K562 (cell line): ENCODE measurements at regions not wholly inside any gene's neighbourhood (a gene's known extent, or its start where the extent isn't known, plus 50 kb on each side); places are given as distances from the start of the nearest gene placed in this dataset.
A peak's percentile ranks its signal among the peaks of the same experiment; 100 is the strongest.

Experiments
- BMI1 ChIP-seq: fragments of 150-350 bp; IDR thresholded peaks from 2 replicates; pipeline ENCODE4 v1.6.1; 2014; ENCODE audit warnings: low read length
- DPF2 ChIP-seq: fragments of 450-650 bp; IDR thresholded peaks from 2 replicates; pipeline ENCODE4 v1.6.1; 2016
- ESRRA ChIP-seq: fragments of 450-650 bp; IDR thresholded peaks from 2 replicates; pipeline ENCODE4 v1.6.1; 2014; ENCODE audit warnings: low read depth, mild to moderate bottlenecking, moderate library complexity, borderline replicate concordance
- GABPB2 ChIP-seq: fragments of 250-450 bp; sonication (Bioruptor Pico); conservative IDR thresholded peaks from 2 replicates; pipeline ENCODE4 v1.5.1; 2021; ENCODE audit warnings: mild to moderate bottlenecking
- HDAC3 ChIP-seq: fragments of 450-650 bp; IDR thresholded peaks from 2 replicates; pipeline ENCODE4 v1.6.1; 2018; ENCODE audit warnings: borderline replicate concordance, mild to moderate bottlenecking, moderate library complexity; ENCODE audit not compliant: partially characterized antibody
- HEY1 ChIP-seq: fragments of 250-450 bp; sonication (Bioruptor Pico); IDR thresholded peaks from 2 replicates; pipeline ENCODE4 v1.5.0; 2020; ENCODE audit warnings: mild to moderate bottlenecking, moderate library complexity, borderline replicate concordance
- HSF4 ChIP-seq: fragments of 250-450 bp; sonication (Bioruptor Pico); IDR thresholded peaks from 2 replicates; pipeline ENCODE4 v2.1.2; 2022; ENCODE audit warnings: mild to moderate bottlenecking, moderate library complexity, borderline replicate concordance
- MITF ChIP-seq: IDR thresholded peaks from 2 replicates; pipeline ENCODE4 v1.6.1; 2014; ENCODE audit warnings: antibody characterized with exemption
- NKRF ChIP-seq: fragments of 450-650 bp; IDR thresholded peaks from 2 replicates; pipeline ENCODE4 v1.6.1; 2016; ENCODE audit warnings: borderline replicate concordance
- SIX5 ChIP-seq, 2 experiments: IDR thresholded peaks; 2 replicates each; pipeline ENCODE4 v1.6.1; 2011; ENCODE audit warnings: low read length in 2 of 2, borderline replicate concordance in 1 of 2, low read depth in 1 of 2, mild to moderate bottlenecking in 1 of 2, moderate library complexity in 1 of 2; ENCODE audit not compliant: insufficient read depth in 1 of 2
- SLC30A9 ChIP-seq: fragments of 250-450 bp; sonication (Bioruptor Pico); IDR thresholded peaks from 2 replicates; pipeline ENCODE4 v1.8.0; 2022; ENCODE audit warnings: mild to moderate bottlenecking, moderate library complexity
- WHSC1 ChIP-seq: IDR thresholded peaks from one replicate; pipeline ENCODE4 v1.6.1; 2012; ENCODE audit warnings: low read length, control low read depth, inconsistent platforms
- YBX1 ChIP-seq: fragments of 450-650 bp; IDR thresholded peaks from 2 replicates; pipeline ENCODE4 v1.7.1; 2016; ENCODE audit warnings: mild to moderate bottlenecking
- ZKSCAN1 ChIP-seq: fragments of 150-350 bp; IDR thresholded peaks from 2 replicates; pipeline ENCODE4 v1.6.1; 2016; ENCODE audit warnings: low read depth, low read length
- ZNF23 ChIP-seq: fragments of 250-450 bp; sonication (Bioruptor Pico); IDR thresholded peaks from 2 replicates; pipeline ENCODE4 v1.4.0; 2020; ENCODE audit warnings: mild to moderate bottlenecking
- ZNF431 ChIP-seq: sonication (generic); formaldehyde crosslinking; IDR thresholded peaks from 2 replicates; pipeline ENCODE4 v1.8.0; 2022; ENCODE audit warnings: mild to moderate bottlenecking, missing genetic modification reagents
- TF ChIP-seq, protein P1 (sequence below), 3 experiments: fragments of 200-800 bp in 1 of 3; sonication (Bioruptor generic) in 1 of 3; sonication (generic) in 1 of 3; formaldehyde crosslinking in 1 of 3; IDR thresholded peaks; 2 replicates each; pipeline versions ENCODE4 v1.6.1 to v1.8.0; 2016 to 2022; ENCODE audit warnings: mild to moderate bottlenecking in 2 of 3, missing compliant biosample characterization in 2 of 3, missing genetic modification characterization in 2 of 3, missing genetic modification reagents in 1 of 3
- TF ChIP-seq, protein P2 (sequence below): fragments of 450-650 bp; IDR thresholded peaks from 2 replicates; pipeline ENCODE4 v1.6.1; 2016; ENCODE audit warnings: antibody characterized with exemption
- TF ChIP-seq, protein P3 (sequence below): fragments of 250-450 bp; sonication (Bioruptor Pico); IDR thresholded peaks from 2 replicates; pipeline ENCODE4 v1.9.0; 2021; ENCODE audit warnings: mild to moderate bottlenecking, inconsistent platforms

DNA sequence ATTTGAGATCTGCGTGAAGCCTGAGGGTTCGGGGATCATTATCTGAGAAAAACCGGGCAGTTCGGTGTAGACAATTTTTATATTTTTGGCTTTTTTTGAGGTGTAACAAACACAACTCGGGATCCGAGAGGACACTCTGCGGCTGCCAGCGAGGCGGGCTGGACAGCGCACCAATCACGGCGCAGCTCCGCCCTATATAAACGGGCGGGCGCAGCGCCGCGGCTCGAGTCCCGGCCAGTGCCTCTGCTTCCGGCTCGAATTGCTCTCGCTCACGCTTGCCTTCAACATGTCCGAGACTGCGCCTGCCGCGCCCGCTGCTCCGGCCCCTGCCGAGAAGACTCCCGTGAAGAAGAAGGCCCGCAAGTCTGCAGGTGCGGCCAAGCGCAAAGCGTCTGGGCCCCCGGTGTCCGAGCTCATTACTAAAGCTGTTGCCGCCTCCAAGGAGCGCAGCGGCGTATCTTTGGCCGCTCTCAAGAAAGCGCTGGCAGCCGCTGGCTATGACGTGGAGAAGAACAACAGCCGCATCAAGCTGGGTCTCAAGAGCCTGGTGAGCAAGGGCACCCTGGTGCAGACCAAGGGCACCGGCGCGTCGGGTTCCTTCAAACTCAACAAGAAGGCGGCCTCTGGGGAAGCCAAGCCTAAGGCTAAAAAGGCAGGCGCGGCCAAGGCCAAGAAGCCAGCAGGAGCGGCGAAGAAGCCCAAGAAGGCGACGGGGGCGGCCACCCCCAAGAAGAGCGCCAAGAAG is 69.0 kb downstream of the HFE start (continued):
- TF ChIP-seq, protein P1, sequence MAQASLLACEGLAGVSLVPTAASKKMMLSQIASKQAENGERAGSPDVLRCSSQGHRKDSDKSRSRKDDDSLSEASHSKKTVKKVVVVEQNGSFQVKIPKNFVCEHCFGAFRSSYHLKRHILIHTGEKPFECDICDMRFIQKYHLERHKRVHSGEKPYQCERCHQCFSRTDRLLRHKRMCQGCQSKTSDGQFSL (CRISPR knock-in tag; IDR thresholded peaks at IDR 0.05): peak; percentile 77
- TF ChIP-seq, protein P1 (tag; IDR thresholded peaks at IDR 0.05): no peak
- TF ChIP-seq ZNF431 (CRISPR knock-in tag) (peak; percentile 84), SLC30A9 (CRISPR knock-in tag) (no peak), ESRRA (no peak; the same call in 1 of the 2 replicates), NKRF (peak; percentile 70), HEY1 (CRISPR knock-in tag) (peak; percentile 53; the same call in 1 of the 2 replicates), WHSC1 (no peak), ZKSCAN1 (peak; percentile 94), MITF (no peak), DPF2 (no peak; the same call in 1 of the 2 replicates), GABPB2 (CRISPR knock-in tag) (no peak), SIX5 (IDR thresholded peaks at IDR 0.05; ENCODE audit: borderline replicate concordance in 1 of 2, insufficient read depth in 1 of 2, low read depth in 1 of 2, low read length in 2 of 2) (no peak), HDAC3 (no peak), BMI1 (peak; percentile 7; the same call in 1 of the 2 replicates), HSF4 (no peak), YBX1 (no peak), ZNF23 (CRISPR knock-in tag) (no peak)
- TF ChIP-seq, protein P2, sequence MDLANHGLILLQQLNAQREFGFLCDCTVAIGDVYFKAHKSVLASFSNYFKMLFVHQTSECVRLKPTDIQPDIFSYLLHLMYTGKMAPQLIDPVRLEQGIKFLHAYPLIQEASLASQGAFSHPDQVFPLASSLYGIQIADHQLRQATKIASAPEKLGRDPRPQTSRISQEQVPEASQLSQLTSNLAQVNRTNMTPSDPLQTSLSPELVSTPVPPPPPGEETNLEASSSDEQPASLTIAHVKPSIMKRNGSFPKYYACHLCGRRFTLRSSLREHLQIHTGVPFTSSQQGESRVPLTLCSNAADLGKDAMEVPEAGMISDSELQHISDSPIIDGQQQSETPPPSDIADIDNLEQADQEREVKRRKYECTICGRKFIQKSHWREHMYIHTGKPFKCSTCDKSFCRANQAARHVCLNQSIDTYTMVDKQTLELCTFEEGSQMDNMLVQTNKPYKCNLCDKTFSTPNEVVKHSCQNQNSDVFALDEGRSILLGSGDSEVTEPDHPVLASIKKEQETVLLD: 0 out of 2 replicates have a peak, but pooled peaks have one; percentile 32
- TF ChIP-seq, protein P3, sequence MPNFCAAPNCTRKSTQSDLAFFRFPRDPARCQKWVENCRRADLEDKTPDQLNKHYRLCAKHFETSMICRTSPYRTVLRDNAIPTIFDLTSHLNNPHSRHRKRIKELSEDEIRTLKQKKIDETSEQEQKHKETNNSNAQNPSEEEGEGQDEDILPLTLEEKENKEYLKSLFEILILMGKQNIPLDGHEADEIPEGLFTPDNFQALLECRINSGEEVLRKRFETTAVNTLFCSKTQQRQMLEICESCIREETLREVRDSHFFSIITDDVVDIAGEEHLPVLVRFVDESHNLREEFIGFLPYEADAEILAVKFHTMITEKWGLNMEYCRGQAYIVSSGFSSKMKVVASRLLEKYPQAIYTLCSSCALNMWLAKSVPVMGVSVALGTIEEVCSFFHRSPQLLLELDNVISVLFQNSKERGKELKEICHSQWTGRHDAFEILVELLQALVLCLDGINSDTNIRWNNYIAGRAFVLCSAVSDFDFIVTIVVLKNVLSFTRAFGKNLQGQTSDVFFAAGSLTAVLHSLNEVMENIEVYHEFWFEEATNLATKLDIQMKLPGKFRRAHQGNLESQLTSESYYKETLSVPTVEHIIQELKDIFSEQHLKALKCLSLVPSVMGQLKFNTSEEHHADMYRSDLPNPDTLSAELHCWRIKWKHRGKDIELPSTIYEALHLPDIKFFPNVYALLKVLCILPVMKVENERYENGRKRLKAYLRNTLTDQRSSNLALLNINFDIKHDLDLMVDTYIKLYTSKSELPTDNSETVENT (CRISPR knock-in tag): peak; percentile 97
